Neural crest cell (in vitro differentiated cells): ENCODE measurements at regions not wholly inside any gene's neighbourhood (a gene's known extent, or its start where the extent isn't known, plus 50 kb on each side); places are given as distances from the start of the nearest gene placed in this dataset.

Experiments
- DNase-seq: peaks from one replicate; pipeline ENCODE4 v3.0.0; 2021; ENCODE audit warnings: low read depth, mixed read lengths, low spot score
- H3K27ac Mint-ChIP-seq: one replicate; pipeline ENCODE4 v1.8.0; 2021; ENCODE audit warnings: mild to moderate bottlenecking, mixed read lengths; ENCODE audit not compliant: unreplicated experiment
- H3K27me3 Mint-ChIP-seq: 2 replicates; pipeline ENCODE4 v1.8.0; 2021; ENCODE audit warnings: low read depth, mild to moderate bottlenecking, mixed read lengths
- H3K36me3 Mint-ChIP-seq: 2 replicates; pipeline ENCODE4 v1.8.0; 2021; ENCODE audit warnings: low read depth, mild to moderate bottlenecking, mixed read lengths
- H3K4me1 Mint-ChIP-seq: 2 replicates; pipeline ENCODE4 v1.8.0; 2021; ENCODE audit warnings: mixed read lengths
- H3K4me3 Mint-ChIP-seq: one replicate; pipeline ENCODE4 v1.8.0; 2021; ENCODE audit warnings: mild to moderate bottlenecking, mixed read lengths
- H3K9me3 Mint-ChIP-seq: 2 replicates; pipeline ENCODE4 v1.8.0; 2021; ENCODE audit warnings: mixed read lengths
- TF ChIP-seq, protein P1 (sequence below): fragments of 200-600 bp; sonication (generic); conservative IDR thresholded peaks from 2 replicates; pipeline ENCODE4 v1.5.0; 2021; ENCODE audit warnings: antibody characterized with exemption, mild to moderate bottlenecking

DNA sequence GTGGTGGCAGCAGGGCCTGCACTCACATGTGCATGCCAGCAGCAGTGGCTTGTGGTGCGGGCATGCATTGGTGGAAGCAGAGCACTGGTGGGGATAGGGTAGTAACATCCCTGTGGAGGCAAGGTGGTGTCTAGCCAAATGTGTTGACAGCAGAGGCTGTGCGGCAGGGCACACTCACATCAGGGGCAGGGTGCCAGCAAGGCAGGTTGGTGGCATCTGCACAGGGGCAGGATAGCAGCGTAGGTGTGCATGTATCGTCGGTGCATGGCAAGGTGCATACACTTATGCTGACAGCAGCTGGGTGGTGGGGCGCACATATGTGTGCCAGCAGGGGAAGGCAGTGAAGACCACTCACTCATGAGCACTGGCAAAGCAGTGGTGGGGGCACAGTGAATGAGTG lies 211.5 kb upstream of the CSNK1A1L start:
- TF ChIP-seq, protein P1, sequence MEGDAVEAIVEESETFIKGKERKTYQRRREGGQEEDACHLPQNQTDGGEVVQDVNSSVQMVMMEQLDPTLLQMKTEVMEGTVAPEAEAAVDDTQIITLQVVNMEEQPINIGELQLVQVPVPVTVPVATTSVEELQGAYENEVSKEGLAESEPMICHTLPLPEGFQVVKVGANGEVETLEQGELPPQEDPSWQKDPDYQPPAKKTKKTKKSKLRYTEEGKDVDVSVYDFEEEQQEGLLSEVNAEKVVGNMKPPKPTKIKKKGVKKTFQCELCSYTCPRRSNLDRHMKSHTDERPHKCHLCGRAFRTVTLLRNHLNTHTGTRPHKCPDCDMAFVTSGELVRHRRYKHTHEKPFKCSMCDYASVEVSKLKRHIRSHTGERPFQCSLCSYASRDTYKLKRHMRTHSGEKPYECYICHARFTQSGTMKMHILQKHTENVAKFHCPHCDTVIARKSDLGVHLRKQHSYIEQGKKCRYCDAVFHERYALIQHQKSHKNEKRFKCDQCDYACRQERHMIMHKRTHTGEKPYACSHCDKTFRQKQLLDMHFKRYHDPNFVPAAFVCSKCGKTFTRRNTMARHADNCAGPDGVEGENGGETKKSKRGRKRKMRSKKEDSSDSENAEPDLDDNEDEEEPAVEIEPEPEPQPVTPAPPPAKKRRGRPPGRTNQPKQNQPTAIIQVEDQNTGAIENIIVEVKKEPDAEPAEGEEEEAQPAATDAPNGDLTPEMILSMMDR = no peak
- DNase-seq = no peak
- Mint-ChIP-seq H3K27me3 (no peaks in the 10 kb centered on the region), H3K4me3 (no peak overlapping the region), H3K27ac (no peak overlapping the region), H3K36me3 (peaks cover 6% of the 10 kb centered on the region), H3K4me1 (no peaks in the 10 kb centered on the region), H3K9me3 (peaks cover 31% of the 10 kb centered on the region)

DNA sequence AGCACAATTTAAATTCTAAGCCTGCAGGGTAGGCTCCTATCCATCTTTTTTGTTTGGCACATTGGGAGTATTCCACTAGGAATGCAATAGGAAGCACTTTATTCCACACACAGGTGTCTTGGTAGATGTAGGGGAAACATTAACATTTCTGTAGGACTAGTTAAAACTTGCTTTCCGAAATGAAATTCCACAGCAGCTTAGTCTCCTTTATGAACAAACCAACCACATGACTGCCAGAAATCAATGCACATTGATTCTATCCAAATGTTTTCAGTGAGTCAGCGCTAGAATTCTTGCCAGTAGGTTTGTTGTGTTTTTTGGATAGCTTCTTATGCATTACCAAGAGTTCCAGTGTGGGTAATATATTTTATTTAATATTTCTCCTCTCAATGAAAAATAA lies 207.9 kb upstream of the CSNK1A1L start:
- Mint-ChIP-seq H3K9me3 (peaks cover 19% of the 10 kb centered on the region), H3K4me3 (no peak overlapping the region), H3K27ac (no peak overlapping the region), H3K4me1 (no peaks in the 10 kb centered on the region), H3K36me3 (peaks cover 6% of the 10 kb centered on the region), H3K27me3 (no peaks in the 10 kb centered on the region)
- TF ChIP-seq, protein P1 = no peak
- no peak for DNase-seq

- TF ChIP-seq, protein P1 = no peak
- Mint-ChIP-seq H3K4me3 (no peak overlapping the region), H3K4me1 (no peaks in the 10 kb centered on the region), H3K36me3 (no peaks in the 10 kb centered on the region), H3K9me3 (no peaks in the 10 kb centered on the region), H3K27ac (no peak overlapping the region), H3K27me3 (no peaks in the 10 kb centered on the region)
- DNase-seq = no peak
These were observed 201.5 kb upstream of the CSNK1A1L start for GRCh38 chr13:37306778-37307544.

DNA sequence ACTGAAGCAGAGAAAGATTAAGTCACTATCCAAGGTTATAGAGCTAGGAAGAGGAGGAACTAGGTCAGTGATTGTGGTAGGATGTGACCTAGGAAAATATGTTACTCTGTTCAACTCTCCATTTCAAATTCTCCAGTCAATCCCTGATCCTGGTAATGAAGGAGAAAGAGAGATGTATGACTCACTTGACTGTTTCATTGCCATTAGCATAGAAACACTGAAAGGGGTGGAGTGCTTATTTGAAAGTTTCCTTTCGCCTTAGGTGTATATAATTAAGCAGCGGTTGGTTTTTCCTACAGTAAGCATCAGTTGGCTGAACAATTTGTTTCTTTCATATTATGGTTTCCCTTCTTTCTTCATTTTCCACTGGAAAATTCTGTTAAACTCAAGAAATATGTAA lies 198.1 kb upstream of the CSNK1A1L start:
- no peaks in the 10 kb centered on the region for H3K36me3 Mint-ChIP-seq
- H3K9me3 Mint-ChIP-seq = peaks cover 3% of the 10 kb centered on the region
- no peak overlapping the region for H3K4me3 Mint-ChIP-seq
- H3K27ac Mint-ChIP-seq = no peak overlapping the region
- no peaks in the 10 kb centered on the region for H3K4me1 Mint-ChIP-seq
- TF ChIP-seq, protein P1 = no peak
- no peak for DNase-seq
- H3K27me3 Mint-ChIP-seq = no peaks in the 10 kb centered on the region

DNA sequence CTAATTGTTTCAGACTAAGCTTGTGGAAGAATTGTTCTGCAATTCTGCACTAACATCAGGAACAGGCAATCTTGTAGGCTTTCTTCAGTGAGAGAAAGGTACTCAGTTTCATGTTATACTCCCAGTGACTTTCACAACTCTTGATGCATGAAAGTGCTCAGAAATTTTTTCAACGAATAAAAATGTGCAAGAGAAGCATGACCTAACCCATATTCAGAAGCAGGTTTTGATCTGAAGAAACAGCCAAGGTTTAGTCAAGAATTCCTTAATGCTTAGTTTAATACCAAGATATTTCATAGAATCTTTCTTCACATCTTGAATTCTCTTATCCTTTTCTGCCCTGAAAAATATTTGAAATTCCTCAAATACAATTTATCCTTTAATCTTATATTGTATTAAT lies 197.2 kb upstream of the CSNK1A1L start:
- Mint-ChIP-seq H3K9me3 (peaks cover 5% of the 10 kb centered on the region), H3K36me3 (no peaks in the 10 kb centered on the region), H3K27me3 (no peaks in the 10 kb centered on the region), H3K4me3 (no peak overlapping the region), H3K27ac (no peak overlapping the region), H3K4me1 (no peaks in the 10 kb centered on the region)
- TF ChIP-seq, protein P1 = no peak
- no peak for DNase-seq
